ENCODE measurements at regions not wholly inside any gene's neighbourhood (a gene's known extent, or its start where the extent isn't known, plus 50 kb on each side); places are given as distances from the start of the nearest gene placed in this dataset.

- Histone ChIP-seq H3K9me1 (ENCODE audit: control insufficient read depth, insufficient read depth, low read length) (no peaks in the 10 kb centered on the region), H2AFZ (ENCODE audit: low read depth, low read length) (no peak overlapping the region), H3K36me3 (ENCODE audit: control insufficient read depth, insufficient read depth, low read length) (no peaks in the 10 kb centered on the region), H3K4me3 (no peak overlapping the region), H4K20me1 (replicated peaks; ENCODE audit: control insufficient read depth, insufficient read depth, low read length) (no peaks in the 10 kb centered on the region), H3K27ac (ENCODE audit: extremely low read depth, low read depth, low read length) (no peak overlapping the region), H3K79me2 (ENCODE audit: control insufficient read depth, insufficient read depth, low read length) (no peaks in the 10 kb centered on the region), H3K4me2 (ENCODE audit: insufficient read depth, low read length) (no peak overlapping the region), H3K9ac (ENCODE audit: insufficient read depth in 1 of 2, low read depth in 2 of 2, low read length in 2 of 2) (no peak overlapping the region), H3K9me3 (replicated peaks; ENCODE audit: control insufficient read depth, insufficient read depth, low read depth, low read length) (no peaks in the 10 kb centered on the region), H3K27me3 (ENCODE audit: control insufficient read depth in 2 of 2, insufficient read depth in 2 of 2, low read length in 2 of 2) (no peaks in the 10 kb centered on the region), H3K4me1 (replicated peaks in 1 of 2; ENCODE audit: control insufficient read depth in 2 of 2, insufficient read depth in 2 of 2, low read length in 2 of 2) (no peaks in the 10 kb centered on the region)
- TF ChIP-seq CTBP1 (IDR thresholded peaks at IDR 0.05; ENCODE audit: borderline replicate concordance) (no peak), CREB3 (tag; conservative IDR thresholded peaks at IDR 0.05; ENCODE audit: low read depth) (no peak), CHD7 (IDR thresholded peaks at IDR 0.05; ENCODE audit: low read depth, low read length) (no peak), TAL1 (IDR thresholded peaks at IDR 0.05) (no peak), DDX20 (tag; IDR thresholded peaks at IDR 0.05; ENCODE audit: low read depth) (no peak), ZFP30 (CRISPR knock-in tag; IDR thresholded peaks at IDR 0.05; ENCODE audit: borderline replicate concordance) (no peak), SPI1 (IDR thresholded peaks at IDR 0.05; ENCODE audit: borderline replicate concordance, low read depth, low read length) (peak; percentile 86; the same call in 1 of the 2 replicates)
- FAIRE-seq (no peak), DNase-seq (ENCODE audit: extremely low read depth in 1 of 4, low spot score in 3 of 4) (no peak), ATAC-seq (no peak)
- ChIA-PET POLR2A (no interaction called here), CTCF (ENCODE audit: low intra/inter-chr PET ratio) (no interaction called here)
- in situ Hi-C loops (cut with MboI) (no loop called here), intact Hi-C loops (cut with micrococcal nuclease) (no loop called here)
- no TSS peak for BruUV-seq (replicated peaks)
- WGBS (ENCODE audit: insufficient coverage, low coverage, missing lambda C conversion rate) = 0% methylated on average over 5 of the region's 5 CpGs
Measured at GRCh38 chr2:129135017-129135416, 816.3 kb upstream of the HS6ST1 start.
